ENCODE measurements at regions not wholly inside any gene's neighbourhood (a gene's known extent, or its start where the extent isn't known, plus 50 kb on each side); places are given as distances from the start of the nearest gene placed in this dataset.

GRCh38 chr15:79172032-79172481, 81.5 kb upstream of the RASGRF1 start:
- no peaks in the 10 kb centered on the region for H3K9me2 ChIP-seq (ENCODE audit: insufficient read depth, low read length)
- no peaks in the 10 kb centered on the region for H3F3A ChIP-seq (ENCODE audit: insufficient read depth, low read length, poor library complexity, severe bottlenecking)
- H3K27ac ChIP-seq (ENCODE audit: low read length), result no peak overlapping the region
- no peaks in the 10 kb centered on the region for H3K9me3 ChIP-seq (ENCODE audit: low read length)
- no peak overlapping the region for H3K9ac ChIP-seq (ENCODE audit: low read length)
- no peaks in the 10 kb centered on the region for H3K36me3 ChIP-seq (ENCODE audit: insufficient read depth, low read length)
- no peak overlapping the region for H2AFZ ChIP-seq (ENCODE audit: low read depth, low read length)
- no peaks in the 10 kb centered on the region for H3K79me2 ChIP-seq (replicated peaks; ENCODE audit: insufficient read depth, low read length)
- H3K27me3 ChIP-seq (ENCODE audit: insufficient read depth, low read depth, low read length), result no peaks in the 10 kb centered on the region
- H3K4me2 ChIP-seq (ENCODE audit: low read length), result no peak overlapping the region
- peak; percentile 35 for TF ChIP-seq CTCF (IDR thresholded peaks at IDR 0.05; ENCODE audit: poor library complexity, severe bottlenecking)
- TF ChIP-seq RAD21 (conservative IDR thresholded peaks at IDR 0.05), result no peak
- H4K20me1 ChIP-seq (ENCODE audit: insufficient read depth), result no peaks in the 10 kb centered on the region
- H3K4me3 ChIP-seq (ENCODE audit: low read length), result no peak overlapping the region

GRCh38 chr15:79171320-79172031, 80.9 kb upstream of the RASGRF1 start:
- Histone ChIP-seq H3K36me3 (ENCODE audit: insufficient read depth, low read length) (no peaks in the 10 kb centered on the region), H2AFZ (ENCODE audit: low read depth, low read length) (no peak overlapping the region), H3K27me3 (ENCODE audit: insufficient read depth, low read depth, low read length) (no peaks in the 10 kb centered on the region), H3K4me3 (ENCODE audit: low read length) (no peak overlapping the region), H3F3A (ENCODE audit: insufficient read depth, low read length, poor library complexity, severe bottlenecking) (no peaks in the 10 kb centered on the region), H3K4me2 (ENCODE audit: low read length) (peak overlapping the region; percentile 13), H4K20me1 (ENCODE audit: insufficient read depth) (no peaks in the 10 kb centered on the region), H3K9me3 (ENCODE audit: low read length) (no peaks in the 10 kb centered on the region), H3K79me2 (replicated peaks; ENCODE audit: insufficient read depth, low read length) (no peaks in the 10 kb centered on the region), H3K27ac (ENCODE audit: low read length) (no peak overlapping the region), H3K9ac (ENCODE audit: low read length) (no peak overlapping the region), H3K9me2 (ENCODE audit: insufficient read depth, low read length) (no peaks in the 10 kb centered on the region)
- TF ChIP-seq EZH2 (IDR thresholded peaks at IDR 0.05; ENCODE audit: borderline replicate concordance, insufficient read depth, low read length, poor library complexity, severe bottlenecking) (no peak), SMC3 (conservative IDR thresholded peaks at IDR 0.05; ENCODE audit: poor library complexity) (no peak), EP300 (conservative IDR thresholded peaks at IDR 0.05; ENCODE audit: poor library complexity, severe bottlenecking) (no peak), REST (IDR thresholded peaks at IDR 0.05; ENCODE audit: borderline replicate concordance) (no peak), CTCF (IDR thresholded peaks at IDR 0.05; ENCODE audit: poor library complexity, severe bottlenecking) (no peak), TAF1 (IDR thresholded peaks at IDR 0.05; ENCODE audit: low read depth) (no peak)

All from neural cell (in vitro differentiated cells).